Activated CD4-positive, CD25-positive, alpha-beta regulatory T cell treated with anti-CD3 and anti-CD28 coated beads, Interleukin-2, amount 50 U/mL, for 24 hours (primary cell): ENCODE measurements at regions not wholly inside any gene's neighbourhood (a gene's known extent, or its start where the extent isn't known, plus 50 kb on each side); places are given as distances from the start of the nearest gene placed in this dataset.

Experiments used
- ATAC-seq, 2 donors: fragments of 150-1000 bp; cut with Tn5 transposase; one replicate each; pipeline ENCODE4 v1.10.0; 2021; ENCODE audit warnings: mild to moderate bottlenecking in 1 of 2, moderate library complexity in 1 of 2

GRCh38 chr2:65823511-65823910 is 391.1 kb upstream of the SPRED2 start:
- ATAC-seq = no peak

GRCh38 chr2:65820454-65820853 is 388.1 kb upstream of the SPRED2 start:
- no peak for ATAC-seq

- ATAC-seq = no peak
These were observed 387.6 kb upstream of the SPRED2 start for GRCh38 chr2:65819963-65820362.

GRCh38 chr2:65818873-65819451 is 386.6 kb upstream of the SPRED2 start:
- ATAC-seq = no peak

- no peak for ATAC-seq
These were observed 381.3 kb upstream of the SPRED2 start for GRCh38 chr2:65813631-65814173.

GRCh38 chr2:65812887-65813286 is 380.5 kb upstream of the SPRED2 start:
- no peak for ATAC-seq

- ATAC-seq = no peak
These were observed 375.5 kb upstream of the SPRED2 start for GRCh38 chr2:65807942-65808341.

- ATAC-seq = no peak
These were observed 372.4 kb upstream of the SPRED2 start for GRCh38 chr2:65804777-65805176.

GRCh38 chr2:65802298-65802942 is 370.0 kb upstream of the SPRED2 start:
- ATAC-seq = no peak

- ATAC-seq = no peak
These were observed 368.6 kb upstream of the SPRED2 start for GRCh38 chr2:65800998-65801397.

GRCh38 chr2:65799141-65799854 is 366.9 kb upstream of the SPRED2 start:
- ATAC-seq = no peak

- ATAC-seq = no peak
These were observed 366.2 kb upstream of the SPRED2 start for GRCh38 chr2:65798641-65799040.

GRCh38 chr2:65794994-65795393 is 362.6 kb upstream of the SPRED2 start:
- ATAC-seq = no peak

- no peak for ATAC-seq
These were observed 359.1 kb upstream of the SPRED2 start for GRCh38 chr2:65791404-65791975.

GRCh38 chr2:65790676-65790935 is 358.2 kb upstream of the SPRED2 start:
- no peak for ATAC-seq

GRCh38 chr2:65789923-65790675 is 357.7 kb upstream of the SPRED2 start:
- ATAC-seq = no peak

GRCh38 chr2:65788556-65788955 is 356.2 kb upstream of the SPRED2 start:
- ATAC-seq = no peak

- ATAC-seq = no peak
These were observed 354.4 kb upstream of the SPRED2 start for GRCh38 chr2:65786765-65787164.

- ATAC-seq = no peak
These were observed 353.8 kb upstream of the SPRED2 start for GRCh38 chr2:65786007-65786717.

- no peak for ATAC-seq
These were observed 350.7 kb upstream of the SPRED2 start for GRCh38 chr2:65782996-65783650.

- ATAC-seq = no peak
These were observed 349.8 kb upstream of the SPRED2 start for GRCh38 chr2:65782186-65782585.

GRCh38 chr2:65781756-65782155 is 349.4 kb upstream of the SPRED2 start:
- ATAC-seq = no peak
